NCI-H446 (cell line): ENCODE measurements at regions not wholly inside any gene's neighbourhood (a gene's known extent, or its start where the extent isn't known, plus 50 kb on each side); places are given as distances from the start of the nearest gene placed in this dataset.

ENCODE experiments used
- DNase-seq, 2 experiments: peaks; one replicate each; lab custom pipeline; 2025; lab: John Stamatoyannopoulos, UW

GRCh38 chr5:143561219-143561618, 157.7 kb upstream of the NR3C1 start:
- DNase-seq: no peak

GRCh38 chr5:143560378-143560777, 156.9 kb upstream of the NR3C1 start:
- DNase-seq: no peak

- no peak for DNase-seq
These were observed 156.2 kb upstream of the NR3C1 start for GRCh38 chr5:143559586-143560109.

GRCh38 chr5:143558048-143558447, 154.6 kb upstream of the NR3C1 start:
- no peak for DNase-seq

- DNase-seq: no peak
These were observed 153.8 kb upstream of the NR3C1 start for GRCh38 chr5:143557061-143557818.

- no peak for DNase-seq
These were observed 151.5 kb upstream of the NR3C1 start for GRCh38 chr5:143554918-143555477.

GRCh38 chr5:143554187-143554717, 150.8 kb upstream of the NR3C1 start:
- peak in 1 of 2 experiments; percentile 6 for DNase-seq

GRCh38 chr5:143552680-143553079, 149.2 kb upstream of the NR3C1 start:
- DNase-seq: no peak

- DNase-seq: no peak
These were observed 148.3 kb upstream of the NR3C1 start for GRCh38 chr5:143551820-143552251.

- no peak for DNase-seq
These were observed 147.6 kb upstream of the NR3C1 start for GRCh38 chr5:143550986-143551630.

- no peak for DNase-seq
These were observed 143.9 kb upstream of the NR3C1 start for GRCh38 chr5:143547342-143547741.

GRCh38 chr5:143546394-143546793, 142.9 kb upstream of the NR3C1 start:
- no peak for DNase-seq

GRCh38 chr5:143544606-143545005, 141.1 kb upstream of the NR3C1 start:
- DNase-seq: no peak

- no peak for DNase-seq
These were observed 140.1 kb upstream of the NR3C1 start for GRCh38 chr5:143543358-143544255.

- no peak for DNase-seq
These were observed 139.3 kb upstream of the NR3C1 start for GRCh38 chr5:143542798-143543144.

GRCh38 chr5:143541943-143542797, 138.7 kb upstream of the NR3C1 start:
- DNase-seq: no peak

GRCh38 chr5:143539742-143540141, 136.3 kb upstream of the NR3C1 start:
- DNase-seq: no peak

GRCh38 chr5:143537056-143537455, 133.6 kb upstream of the NR3C1 start:
- DNase-seq: no peak

GRCh38 chr5:143536364-143536763, 132.9 kb upstream of the NR3C1 start:
- no peak for DNase-seq

GRCh38 chr5:143534761-143535154, 131.3 kb upstream of the NR3C1 start:
- DNase-seq: no peak
